GM18502 (cell line): ENCODE measurements at regions not wholly inside any gene's neighbourhood (a gene's known extent, or its start where the extent isn't known, plus 50 kb on each side); places are given as distances from the start of the nearest gene placed in this dataset.

ENCODE experiments used
- ATAC-seq: cut with Tn5 transposase; IDR thresholded peaks from one replicate; pipeline ENCODE4 v1.9.1; 2021; ENCODE audit warnings: mild to moderate bottlenecking; ENCODE audit not compliant: unreplicated experiment, poor library complexity

DNA sequence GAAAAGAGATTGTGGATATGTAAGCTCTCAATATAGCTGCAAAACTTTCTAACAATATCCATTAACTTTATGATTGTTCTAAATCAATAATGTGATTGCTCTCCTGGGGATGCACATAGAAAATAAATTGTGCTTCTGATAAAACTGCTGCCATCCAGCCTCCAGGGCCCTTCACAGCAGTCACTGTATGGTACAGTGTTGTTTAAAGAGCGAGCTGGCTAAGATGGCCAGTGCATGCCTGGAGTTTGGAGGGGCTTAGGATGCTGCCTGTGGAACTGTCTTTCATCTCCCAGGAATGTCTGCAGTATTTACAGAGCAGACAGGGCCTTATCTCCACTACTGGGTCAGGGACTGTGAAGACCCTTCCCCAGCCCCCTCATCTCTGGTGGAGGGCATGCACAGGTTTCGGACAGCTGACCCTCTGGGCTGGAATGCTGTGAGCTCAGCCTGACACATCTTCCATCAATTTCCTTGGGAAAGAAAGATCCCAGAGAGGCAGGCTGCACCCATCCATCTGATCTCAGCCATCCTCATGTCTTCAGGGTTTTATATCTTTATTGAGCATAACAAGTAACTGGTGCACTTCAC is 137.0 kb downstream of the PLPP3 start:
- no peak for ATAC-seq

GRCh38 chr1:56441601-56442000 is 137.8 kb downstream of the PLPP3 start:
- no peak for ATAC-seq

DNA sequence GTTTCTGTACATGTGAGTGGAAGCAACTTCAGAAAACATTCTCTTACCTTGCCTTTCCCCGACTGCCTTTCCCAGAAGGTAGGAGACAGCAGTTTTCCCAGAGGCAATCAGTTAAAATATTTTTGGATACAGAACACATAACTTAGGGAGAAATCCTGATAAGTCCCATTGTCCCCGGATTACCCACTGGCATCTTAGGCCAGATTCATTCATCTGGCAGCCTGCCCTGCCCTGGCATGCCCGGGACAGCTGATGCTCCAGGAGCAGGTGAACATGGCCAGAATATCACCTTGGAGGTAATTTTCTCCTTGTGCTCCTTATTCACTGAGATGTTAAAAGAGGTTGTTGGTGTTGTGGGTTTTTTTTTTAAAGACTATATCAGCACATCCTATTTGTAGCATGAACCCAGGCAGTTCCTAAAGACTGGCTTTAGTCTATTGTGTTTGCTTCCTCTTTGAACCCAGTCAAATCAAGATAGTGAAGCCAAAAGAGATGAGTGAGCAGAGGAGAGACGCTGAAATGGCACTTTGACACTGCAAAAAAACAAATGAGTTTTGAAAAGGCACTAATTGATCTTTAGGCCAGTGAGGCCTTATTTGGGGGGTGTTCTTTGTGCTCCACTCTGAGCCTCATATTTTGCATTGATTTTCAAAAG is 139.6 kb downstream of the PLPP3 start:
- ATAC-seq = no peak

GRCh38 chr1:56438901-56439551 is 140.3 kb downstream of the PLPP3 start:
- no peak for ATAC-seq

- no peak for ATAC-seq
These were observed 141.4 kb downstream of the PLPP3 start for GRCh38 chr1:56437959-56438358.

GRCh38 chr1:56436912-56437417 is 142.4 kb downstream of the PLPP3 start:
- ATAC-seq = no peak

DNA sequence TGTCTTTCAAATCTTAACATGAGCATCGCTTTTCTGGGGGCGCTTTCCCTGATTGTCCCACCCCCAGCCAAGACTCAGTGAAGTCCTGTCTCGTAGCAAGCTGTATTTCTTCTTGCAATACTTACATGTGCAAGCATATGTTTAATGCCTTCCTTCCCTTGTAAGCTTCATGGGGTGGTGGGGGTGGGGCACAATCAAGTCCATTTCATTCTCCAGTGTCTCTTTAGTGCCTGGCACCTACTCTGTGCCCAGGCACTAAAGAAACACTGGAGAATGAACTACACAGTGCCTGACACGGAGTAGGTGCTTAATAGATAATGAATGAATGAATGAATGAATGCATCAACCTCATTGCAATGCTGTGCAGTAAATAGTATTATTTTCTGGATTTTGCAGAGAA is 143.1 kb downstream of the PLPP3 start:
- no peak for ATAC-seq

- no peak for ATAC-seq
These were observed 143.7 kb downstream of the PLPP3 start for GRCh38 chr1:56435434-56436262.

- ATAC-seq = no peak
These were observed 144.6 kb downstream of the PLPP3 start for GRCh38 chr1:56434740-56435139.

GRCh38 chr1:56434025-56434424 is 145.3 kb downstream of the PLPP3 start:
- ATAC-seq = no peak

DNA sequence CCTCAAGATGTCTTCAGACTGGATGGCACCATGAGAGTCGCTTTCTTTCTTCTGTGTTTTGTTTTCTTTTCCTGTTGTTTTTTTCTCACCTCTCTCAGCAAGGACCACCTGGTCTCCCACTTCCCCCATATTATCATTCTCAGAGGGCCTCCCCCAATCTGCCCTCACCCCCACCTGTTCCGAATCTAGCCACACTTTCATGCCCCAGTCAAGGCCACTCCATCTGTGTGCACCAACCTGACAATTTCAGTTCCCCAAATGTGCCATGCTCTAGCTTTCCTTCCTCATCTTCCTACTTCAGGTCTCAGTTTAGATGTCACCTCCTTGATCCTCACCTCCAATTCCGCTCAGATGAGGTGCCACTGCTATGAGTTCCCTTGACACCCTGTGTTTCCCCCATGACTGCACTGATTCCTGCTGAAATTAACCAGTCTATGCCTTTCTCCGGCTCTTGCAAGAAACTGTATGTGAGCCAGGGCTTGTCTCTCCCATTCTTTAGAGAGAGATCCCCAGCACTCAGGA is 146.2 kb downstream of the PLPP3 start:
- ATAC-seq = no peak

DNA sequence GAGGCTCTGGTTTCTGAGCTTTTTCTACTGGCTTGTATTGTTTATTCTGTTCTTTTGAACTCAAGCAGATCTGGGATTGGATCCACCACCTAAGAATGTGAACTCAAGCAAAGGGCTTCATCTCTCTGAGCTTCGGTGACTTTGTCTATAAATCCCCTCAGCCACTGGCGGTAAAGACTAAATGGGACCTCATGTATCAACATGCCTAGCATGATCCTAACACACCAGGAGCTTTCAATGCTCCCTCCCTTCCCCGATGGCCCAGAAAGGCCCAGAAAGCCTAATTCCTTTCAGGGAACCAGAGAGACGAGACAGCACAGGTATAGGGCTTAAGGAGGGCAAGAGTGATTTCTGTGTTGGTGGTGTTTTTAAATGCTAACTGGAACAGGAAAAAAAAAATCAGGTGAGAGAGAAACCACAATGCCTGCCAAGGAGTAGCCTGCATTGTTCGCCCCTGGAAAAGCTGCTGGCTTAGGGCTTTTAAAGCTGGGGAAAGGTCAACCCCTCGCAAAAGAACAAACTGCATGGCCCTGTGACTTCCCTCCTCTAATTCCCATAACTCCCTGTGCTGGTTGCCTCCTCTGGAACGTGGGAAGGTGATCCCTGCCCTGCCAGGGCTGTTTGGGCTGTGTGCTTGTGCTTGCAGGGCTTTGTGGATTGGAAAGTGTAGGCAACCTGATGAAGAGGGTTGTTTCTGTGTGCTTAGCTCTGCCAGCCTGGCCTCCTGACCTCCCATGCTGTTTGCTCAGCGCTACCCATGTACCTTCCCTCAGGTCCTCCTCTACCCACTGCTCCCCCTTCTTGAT is 147.0 kb downstream of the PLPP3 start:
- ATAC-seq = no peak

DNA sequence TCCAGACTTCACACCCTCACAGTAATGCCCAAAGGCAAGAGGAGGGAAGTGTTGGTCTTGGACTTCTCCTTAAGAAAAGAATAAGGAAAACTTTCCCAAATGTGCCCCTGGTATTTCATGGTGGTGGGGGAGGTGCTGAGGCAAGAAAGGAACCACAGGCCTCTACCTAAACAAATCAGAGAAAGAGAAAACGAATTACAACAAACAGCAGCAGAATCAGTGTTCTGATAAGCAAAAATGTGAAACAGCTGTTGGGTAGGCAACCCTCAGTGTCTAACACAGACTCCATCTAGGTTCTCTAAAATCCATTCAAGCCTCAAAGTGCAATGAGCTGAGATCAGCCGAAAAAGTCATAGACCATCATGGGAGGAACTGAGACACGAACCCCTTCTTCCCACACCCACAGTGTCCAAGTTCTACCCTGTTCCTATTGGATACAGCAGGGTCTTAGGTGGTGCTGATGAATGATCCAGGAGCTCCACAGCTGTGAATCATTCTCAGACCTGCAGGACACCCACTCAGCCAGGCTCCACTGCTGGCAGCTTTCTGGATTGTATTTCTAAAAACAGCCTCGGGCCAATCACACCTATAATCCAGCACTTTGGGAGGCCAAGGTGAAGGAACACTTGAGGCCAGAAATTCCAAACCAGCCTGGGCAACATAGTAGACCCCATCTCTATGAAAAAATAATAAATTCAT is 149.1 kb downstream of the PLPP3 start:
- ATAC-seq = no peak

- no peak for ATAC-seq
These were observed 150.1 kb downstream of the PLPP3 start for GRCh38 chr1:56429288-56429687.

DNA sequence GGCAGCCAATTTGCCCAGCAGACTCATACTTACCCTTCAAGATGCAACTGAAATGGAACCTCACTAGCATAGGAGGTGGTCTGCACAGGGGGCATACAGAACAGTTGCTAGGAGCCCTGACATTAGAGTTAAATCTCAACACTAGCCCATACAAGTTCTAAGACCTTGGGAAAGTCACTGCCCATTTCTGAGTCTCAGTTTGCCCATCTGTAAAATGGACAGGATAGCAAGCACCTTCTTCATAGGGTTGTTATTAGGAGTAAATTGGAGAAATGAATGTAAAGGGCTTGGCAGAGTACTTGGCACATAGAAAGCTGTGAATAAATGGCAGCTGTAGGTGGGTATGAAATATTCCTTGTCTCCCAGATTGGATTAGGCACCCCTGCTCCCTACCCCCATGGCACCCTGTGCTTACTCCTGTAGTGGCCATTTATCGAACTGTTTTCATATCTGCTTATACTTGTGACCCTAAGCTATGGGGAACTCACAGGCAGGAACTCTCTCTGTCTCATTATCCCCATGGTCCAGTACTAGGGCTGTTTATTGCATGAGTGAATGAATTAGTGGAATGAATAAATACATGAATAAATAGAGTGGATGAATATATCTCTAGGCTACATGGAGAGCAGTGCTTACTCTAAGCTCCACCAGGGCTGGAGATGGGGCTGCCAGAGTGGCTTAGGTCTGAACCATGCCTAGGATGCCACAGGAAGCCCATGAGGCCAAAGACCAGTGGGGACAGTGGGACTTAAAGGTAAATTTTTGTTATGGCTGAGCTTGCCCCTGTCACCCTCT is 152.6 kb downstream of the PLPP3 start:
- ATAC-seq = no peak

DNA sequence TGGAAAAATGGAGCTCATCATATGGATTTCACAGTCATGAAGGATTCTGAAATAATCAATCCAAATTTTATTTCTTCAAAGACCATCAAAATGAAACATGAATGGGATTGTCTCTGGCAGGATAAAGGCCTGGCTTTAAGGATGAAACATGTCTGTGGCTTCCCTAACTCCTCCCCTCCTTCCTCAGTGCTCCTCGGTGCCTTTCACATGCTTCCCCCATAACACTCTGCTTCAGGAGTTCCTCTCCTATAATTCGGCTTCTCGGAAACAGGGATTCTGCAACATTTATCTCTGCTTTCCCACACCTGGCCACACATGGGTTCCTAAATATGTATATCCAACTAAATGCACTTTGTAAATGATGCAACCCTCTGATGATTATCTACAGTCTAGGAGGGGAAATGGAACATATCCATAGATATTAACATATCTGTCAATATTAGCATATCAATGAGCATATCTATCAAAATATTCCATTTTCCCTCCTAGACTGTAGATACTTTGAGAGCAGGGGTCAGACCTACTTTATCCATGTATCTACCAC is 153.8 kb downstream of the PLPP3 start:
- no peak for ATAC-seq

DNA sequence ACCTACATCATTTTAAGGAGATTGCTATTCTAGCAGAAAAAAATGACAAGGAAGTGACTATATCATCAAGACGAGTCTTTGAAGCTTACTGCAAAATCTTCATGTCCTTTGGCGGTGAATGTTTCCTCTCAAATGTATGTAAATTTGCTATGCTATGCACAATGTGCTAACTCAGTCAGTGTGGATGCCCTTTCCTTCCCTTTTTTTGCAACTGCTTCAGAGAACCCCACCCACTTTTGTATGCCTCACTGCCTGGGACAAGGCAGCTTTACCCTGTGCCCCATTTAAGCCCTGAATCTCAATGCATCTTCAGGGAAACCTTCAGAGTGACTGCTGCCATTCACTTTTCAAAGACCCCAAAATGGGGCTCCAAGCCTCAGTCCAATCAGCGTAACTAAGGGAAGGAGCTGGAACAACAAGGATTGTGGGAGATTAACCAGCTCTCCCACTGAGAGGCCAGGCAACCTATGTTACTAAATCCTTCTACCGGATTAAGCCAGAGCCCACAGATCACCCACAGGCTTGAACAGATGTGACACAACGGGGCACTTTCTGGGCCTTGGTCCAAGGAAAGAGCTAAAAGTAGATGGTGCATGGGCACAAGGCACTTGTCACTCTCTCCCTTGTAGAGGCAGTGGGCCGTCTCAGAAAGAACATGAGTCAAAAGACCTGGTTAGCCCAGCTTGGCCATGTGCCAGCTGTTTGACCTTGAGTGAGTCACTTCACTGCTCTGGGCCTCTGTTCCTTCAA is 154.4 kb downstream of the PLPP3 start:
- ATAC-seq = no peak
